ENCODE measurements at regions not wholly inside any gene's neighbourhood (a gene's known extent, or its start where the extent isn't known, plus 50 kb on each side); places are given as distances from the start of the nearest gene placed in this dataset.

DNA sequence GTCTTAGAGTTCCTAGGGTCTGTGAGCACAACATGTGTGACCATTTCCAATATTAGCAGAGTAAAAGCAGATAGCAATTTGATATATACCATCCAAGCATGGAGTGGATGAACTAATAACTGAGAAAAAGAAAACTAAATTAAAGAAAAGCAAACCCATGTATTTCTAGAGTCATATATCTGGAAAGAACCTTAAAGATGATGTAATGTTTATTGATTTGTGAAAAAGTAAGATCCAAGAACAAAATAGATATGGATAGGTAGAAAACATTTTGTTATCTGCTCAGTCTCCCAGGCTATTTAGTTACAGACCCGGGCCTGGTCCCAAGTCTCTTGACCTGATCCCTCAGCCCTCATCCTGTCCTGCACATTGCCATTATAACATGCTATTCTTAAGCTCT, 526.8 kb downstream of the EPM2A start:
- no peak overlapping the region for H3K27ac ChIP-seq (ENCODE audit: low read length)

DNA sequence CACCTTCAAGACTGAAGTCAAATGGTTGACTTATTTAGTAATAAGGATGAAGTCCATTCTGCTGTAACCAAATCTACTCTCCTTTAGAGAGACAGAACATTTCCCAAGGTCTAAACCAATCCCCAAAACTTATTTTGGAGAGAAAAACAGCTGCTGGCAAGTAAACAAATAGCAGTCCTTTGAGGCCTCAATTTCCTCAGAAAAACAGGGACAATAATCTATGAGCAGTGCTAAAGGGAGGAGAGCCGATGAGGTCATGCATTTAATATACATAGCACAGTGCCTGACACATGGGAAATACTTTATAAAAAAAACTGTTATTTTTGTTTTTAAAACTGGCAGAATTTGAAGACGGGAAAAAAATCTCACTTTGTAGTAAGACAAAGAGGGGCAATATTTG, 526.0 kb downstream of the EPM2A start:
- H3K27me3 ChIP-seq (replicated peaks; ENCODE audit: insufficient read depth, low read length): no peaks in the 10 kb centered on the region
- no peaks in the 10 kb centered on the region for H4K20me1 ChIP-seq (ENCODE audit: insufficient read depth, low read length)
- TF ChIP-seq EZH2phosphoT487 (IDR thresholded peaks at IDR 0.05; ENCODE audit: low read length): no peak
- no peak for TF ChIP-seq EZH2 (optimal IDR thresholded peaks at IDR 0.05; ENCODE audit: low read depth, low read length)
- no peak for TF ChIP-seq CTCF (IDR thresholded peaks at IDR 0.05; ENCODE audit: low read length)
- H3K9me3 ChIP-seq (replicated peaks; ENCODE audit: insufficient read depth, low read length): no peaks in the 10 kb centered on the region
- no peak overlapping the region for H3K4me2 ChIP-seq (ENCODE audit: low read depth, low read length)
- H3K27ac ChIP-seq (ENCODE audit: low read length): no peak overlapping the region
- no peaks in the 10 kb centered on the region for H3K79me2 ChIP-seq (ENCODE audit: low read length)
- peaks cover 12% of the 10 kb centered on the region for H3K4me1 ChIP-seq (ENCODE audit: low read length)
- H3K4me3 ChIP-seq (ENCODE audit: low read length): no peak overlapping the region
- H3K36me3 ChIP-seq (replicated peaks; ENCODE audit: insufficient read depth, low read length): no peaks in the 10 kb centered on the region
- H3K9ac ChIP-seq (ENCODE audit: low read length): no peak overlapping the region
- H3F3A ChIP-seq (ENCODE audit: insufficient read depth, low read length): peaks cover 7% of the 10 kb centered on the region; the same call in 1 of the 2 replicates
- no peak for DNase-seq
- H3K9me2 ChIP-seq (replicated peaks; ENCODE audit: insufficient read depth, low read length): no peaks in the 10 kb centered on the region
- no peak overlapping the region for H2AFZ ChIP-seq (ENCODE audit: low read length)

More for the DNA sequence above, 526.8 kb downstream of the EPM2A start:
- H3K4me1 ChIP-seq (ENCODE audit: low read length): peaks cover 7% of the 10 kb centered on the region
- no peak for TF ChIP-seq EZH2 (optimal IDR thresholded peaks at IDR 0.05; ENCODE audit: low read depth, low read length)
- no peak for DNase-seq
- H3F3A ChIP-seq (ENCODE audit: insufficient read depth, low read length): no peaks in the 10 kb centered on the region
- no peaks in the 10 kb centered on the region for H3K27me3 ChIP-seq (replicated peaks; ENCODE audit: insufficient read depth, low read length)
- H3K9ac ChIP-seq (ENCODE audit: low read length): no peak overlapping the region
- H3K9me2 ChIP-seq (replicated peaks; ENCODE audit: insufficient read depth, low read length): no peaks in the 10 kb centered on the region
- H3K36me3 ChIP-seq (replicated peaks; ENCODE audit: insufficient read depth, low read length): no peaks in the 10 kb centered on the region
- no peak overlapping the region for H3K4me3 ChIP-seq (ENCODE audit: low read length)
- H3K79me2 ChIP-seq (ENCODE audit: low read length): no peaks in the 10 kb centered on the region
- H2AFZ ChIP-seq (ENCODE audit: low read length): no peak overlapping the region
- no peaks in the 10 kb centered on the region for H4K20me1 ChIP-seq (ENCODE audit: insufficient read depth, low read length)
- no peak overlapping the region for H3K4me2 ChIP-seq (ENCODE audit: low read depth, low read length)
- no peaks in the 10 kb centered on the region for H3K9me3 ChIP-seq (replicated peaks; ENCODE audit: insufficient read depth, low read length)

DNA sequence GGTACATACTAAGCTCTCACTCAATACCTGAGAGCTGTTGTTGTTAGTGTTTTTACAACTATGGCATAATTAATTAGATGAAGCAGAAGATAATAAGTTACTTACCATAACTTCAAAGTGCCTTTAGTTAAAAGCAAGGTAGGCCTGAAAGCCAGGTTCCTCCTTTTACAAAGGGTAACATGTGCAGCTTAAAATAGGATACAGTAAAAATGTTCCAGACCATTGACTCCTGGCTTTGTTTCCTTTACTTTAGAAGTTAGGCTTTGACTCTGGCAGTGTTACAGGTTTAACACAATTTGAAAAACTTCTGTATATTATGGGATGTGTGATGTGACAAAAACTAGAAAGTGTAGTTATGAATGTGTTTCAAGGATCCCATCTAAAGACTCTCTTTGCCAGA, 522.5 kb downstream of the EPM2A start:
- Histone ChIP-seq H3K9ac (ENCODE audit: low read length) (no peak overlapping the region), H3K36me3 (replicated peaks; ENCODE audit: insufficient read depth, low read length) (no peaks in the 10 kb centered on the region), H3K79me2 (ENCODE audit: low read length) (no peaks in the 10 kb centered on the region), H3K27ac (ENCODE audit: low read length) (peak overlapping the region; percentile 52; the same call in 1 of the 2 replicates), H3K4me2 (ENCODE audit: low read depth, low read length) (no peak overlapping the region), H3K9me3 (replicated peaks; ENCODE audit: insufficient read depth, low read length) (no peaks in the 10 kb centered on the region), H3K9me2 (replicated peaks; ENCODE audit: insufficient read depth, low read length) (no peaks in the 10 kb centered on the region), H3K4me3 (ENCODE audit: low read length) (no peak overlapping the region), H3K27me3 (replicated peaks; ENCODE audit: insufficient read depth, low read length) (no peaks in the 10 kb centered on the region), H3F3A (ENCODE audit: insufficient read depth, low read length) (peaks cover 8% of the 10 kb centered on the region; the same call in 1 of the 2 replicates), H4K20me1 (ENCODE audit: insufficient read depth, low read length) (no peaks in the 10 kb centered on the region), H2AFZ (ENCODE audit: low read length) (no peak overlapping the region), H3K4me1 (ENCODE audit: low read length) (peaks cover 12% of the 10 kb centered on the region)
- TF ChIP-seq EZH2phosphoT487 (IDR thresholded peaks at IDR 0.05; ENCODE audit: low read length) (no peak), EZH2 (optimal IDR thresholded peaks at IDR 0.05; ENCODE audit: low read depth, low read length) (no peak), CTCF (IDR thresholded peaks at IDR 0.05; ENCODE audit: low read length) (no peak)
- no peak for DNase-seq

DNA sequence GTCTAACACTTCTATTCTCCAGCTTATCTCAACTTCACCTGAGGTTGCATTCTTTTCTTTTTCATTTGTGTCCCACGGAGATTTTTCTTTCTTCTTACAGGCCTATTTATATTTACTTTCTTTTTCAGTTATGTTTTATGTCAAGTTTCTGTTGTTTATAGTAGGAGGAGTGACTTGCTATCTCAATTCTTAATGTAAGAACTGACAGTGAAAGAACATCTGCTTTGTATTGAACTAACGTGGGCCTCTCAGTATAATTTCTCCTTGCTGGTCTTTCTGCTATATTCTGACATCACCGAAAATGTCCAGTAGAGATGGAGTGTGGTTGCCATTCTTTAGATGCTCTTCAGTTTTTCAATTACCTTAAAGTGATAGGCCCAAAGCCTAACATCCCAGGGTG, 521.7 kb downstream of the EPM2A start:
- H3K9ac ChIP-seq (ENCODE audit: low read length): no peak overlapping the region
- peaks cover 8% of the 10 kb centered on the region; the same call in 1 of the 2 replicates for H3F3A ChIP-seq (ENCODE audit: insufficient read depth, low read length)
- no peaks in the 10 kb centered on the region for H3K9me2 ChIP-seq (replicated peaks; ENCODE audit: insufficient read depth, low read length)
- peak; percentile 23 for DNase-seq
- H3K27me3 ChIP-seq (replicated peaks; ENCODE audit: insufficient read depth, low read length): no peaks in the 10 kb centered on the region
- no peaks in the 10 kb centered on the region for H3K79me2 ChIP-seq (ENCODE audit: low read length)
- peak overlapping the region; percentile 65; the same call in 1 of the 2 replicates for H3K4me2 ChIP-seq (ENCODE audit: low read depth, low read length)
- H4K20me1 ChIP-seq (ENCODE audit: insufficient read depth, low read length): no peaks in the 10 kb centered on the region
- H3K9me3 ChIP-seq (replicated peaks; ENCODE audit: insufficient read depth, low read length): no peaks in the 10 kb centered on the region
- H3K4me1 ChIP-seq (ENCODE audit: low read length): peaks cover 12% of the 10 kb centered on the region
- TF ChIP-seq CTCF (IDR thresholded peaks at IDR 0.05; ENCODE audit: low read length) (no peak), EZH2 (optimal IDR thresholded peaks at IDR 0.05; ENCODE audit: low read depth, low read length) (no peak), EZH2phosphoT487 (IDR thresholded peaks at IDR 0.05; ENCODE audit: low read length) (no peak)
- no peaks in the 10 kb centered on the region for H3K36me3 ChIP-seq (replicated peaks; ENCODE audit: insufficient read depth, low read length)
- 0 out of 2 replicates have a peak overlapping the region, but pooled peaks have one; percentile 19 for H2AFZ ChIP-seq (ENCODE audit: low read length)
- no peak overlapping the region for H3K4me3 ChIP-seq (ENCODE audit: low read length)
- H3K27ac ChIP-seq (ENCODE audit: low read length): peak overlapping the region; percentile 52; the same call in 1 of the 2 replicates
